ENCODE measurements at regions not wholly inside any gene's neighbourhood (a gene's known extent, or its start where the extent isn't known, plus 50 kb on each side); places are given as distances from the start of the nearest gene placed in this dataset.
"Not testable (repeated sequence)": the region's sequence is repeated elsewhere in the genome, so short reads cannot be mapped to it uniquely, and the experiment has no call there.

- TF ChIP-seq CTCF (IDR thresholded peaks at IDR 0.05) (no peak), POLR2A (IDR thresholded peaks at IDR 0.05) (no peak)
- 62 to 66% methylated on average over 9 of the region's 9 CpGs for WGBS, 2 donors
- no peak overlapping the region for H3K27ac ChIP-seq
- no peaks in the 10 kb centered on the region for H3K36me3 ChIP-seq
- intact Hi-C loops (cut with DNase I): no loop called here
- DNase-seq: no peak
- no peaks in the 10 kb centered on the region for H3K4me1 ChIP-seq
- no peaks in the 10 kb centered on the region for H3K9me3 ChIP-seq
- H3K27me3 ChIP-seq: no peaks in the 10 kb centered on the region
- no peak overlapping the region for H3K4me3 ChIP-seq (replicated peaks in 1 of 3)
Observed at GRCh38 chr17:72571813-72572396, 451.1 kb downstream of the SOX9 start.

- intact Hi-C loops (cut with DNase I): no loop called here
Observed at GRCh38 chr17:72572604-72573491, 452.0 kb downstream of the SOX9 start.

GRCh38 chr17:72573492-72573801, 452.6 kb downstream of the SOX9 start:
- H3K9me3 ChIP-seq; DNase-seq; intact Hi-C loops (cut with DNase I); H3K27me3 ChIP-seq; H3K36me3 ChIP-seq; H3K4me3 ChIP-seq (replicated peaks in 1 of 3); H3K27ac ChIP-seq; H3K4me1 ChIP-seq: not testable (repeated sequence)
- 87 to 94% methylated on average over 5 of the region's 5 CpGs for WGBS, 2 donors

More at GRCh38 chr17:72572604-72573491, 452.0 kb downstream of the SOX9 start:
- H3K4me1 ChIP-seq: no peaks in the 10 kb centered on the region
- H3K4me3 ChIP-seq (replicated peaks in 1 of 3): no peak overlapping the region
- H3K9me3 ChIP-seq: no peaks in the 10 kb centered on the region
- H3K27ac ChIP-seq: no peak overlapping the region
- H3K27me3 ChIP-seq: no peaks in the 10 kb centered on the region
- TF ChIP-seq CTCF (IDR thresholded peaks at IDR 0.05) (no peak), POLR2A (IDR thresholded peaks at IDR 0.05) (no peak)
- H3K36me3 ChIP-seq: no peaks in the 10 kb centered on the region
- DNase-seq: no peak
- 54 to 78% methylated on average over 7 to 12 of the region's 12 CpGs for WGBS, 2 donors

GRCh38 chr17:72574675-72575510, 454.1 kb downstream of the SOX9 start:
- Histone ChIP-seq H3K4me1 (peaks cover 0 to 3% of the 10 kb centered on the region in 2 donors), H3K4me3 (replicated peaks in 1 of 3) (no peak overlapping the region), H3K9me3 (no peaks in the 10 kb centered on the region), H3K27me3 (no peaks in the 10 kb centered on the region), H3K27ac (no peak overlapping the region), H3K36me3 (no peaks in the 10 kb centered on the region)
- intact Hi-C loops (cut with DNase I): no loop called here
- no peak for TF ChIP-seq CTCF (IDR thresholded peaks at IDR 0.05)
- no peak for DNase-seq
- WGBS, 2 donors: 87 to 92% methylated on average over 9 to 12 of the region's 12 CpGs

GRCh38 chr17:72575542-72576233, 454.9 kb downstream of the SOX9 start:
- TF ChIP-seq POLR2A (IDR thresholded peaks at IDR 0.05): no peak
- TF ChIP-seq CTCF (IDR thresholded peaks at IDR 0.05): no peak
- WGBS, 2 donors: 66 to 69% methylated on average over 6 to 7 of the region's 8 CpGs
- H3K27ac ChIP-seq: no peak overlapping the region
- H3K9me3 ChIP-seq: no peaks in the 10 kb centered on the region
- DNase-seq: no peak
- peaks cover 0 to 3% of the 10 kb centered on the region in 2 donors for H3K4me1 ChIP-seq
- intact Hi-C loops (cut with DNase I): no loop called here
- H3K27me3 ChIP-seq: no peaks in the 10 kb centered on the region
- H3K36me3 ChIP-seq: no peaks in the 10 kb centered on the region
- no peak overlapping the region for H3K4me3 ChIP-seq (replicated peaks in 1 of 3)

Measured in thyroid gland (tissue), 4 donors.